ENCODE measurements at regions not wholly inside any gene's neighbourhood (a gene's known extent, or its start where the extent isn't known, plus 50 kb on each side); places are given as distances from the start of the nearest gene placed in this dataset.

GRCh38 chr7:136076954-136077353, 99.8 kb upstream of the MTPN start:
- no peak overlapping the region for H3K4me3 ChIP-seq (ENCODE audit: low read depth, low read length)
- no peak for TF ChIP-seq CTCF (IDR thresholded peaks at IDR 0.05; ENCODE audit: insufficient read depth, low read depth, low read length)
- POLR2A ChIA-PET: no interaction called here
- CTCF ChIA-PET: no interaction called here
- H3K36me3 ChIP-seq (ENCODE audit: control insufficient read depth, insufficient read depth, low read length): no peaks in the 10 kb centered on the region
- H3K27me3 ChIP-seq (ENCODE audit: control insufficient read depth, insufficient read depth, low read length): no peaks in the 10 kb centered on the region
- DNase-seq (ENCODE audit: low read depth): no peak

- POLR2A ChIA-PET: no interaction called here
These were observed 97.7 kb upstream of the MTPN start for GRCh38 chr7:136074843-136075242.

GRCh38 chr7:136072447-136072846, 95.3 kb upstream of the MTPN start:
- no peak for TF ChIP-seq CTCF (IDR thresholded peaks at IDR 0.05; ENCODE audit: insufficient read depth, low read depth, low read length)
- H3K27me3 ChIP-seq (ENCODE audit: control insufficient read depth, insufficient read depth, low read length): no peaks in the 10 kb centered on the region
- DNase-seq (ENCODE audit: low read depth): no peak
- ChIA-PET POLR2A (no interaction called here), CTCF (interaction anchor here (0.7 kb wide), 1 partner anchor 1178 kb away, joined by 3 read pairs; no protein-coding TSS in a partner anchor)
- no peak overlapping the region for H3K4me3 ChIP-seq (ENCODE audit: low read depth, low read length)
- no peaks in the 10 kb centered on the region for H3K36me3 ChIP-seq (ENCODE audit: control insufficient read depth, insufficient read depth, low read length)

More at GRCh38 chr7:136074843-136075242, 97.7 kb upstream of the MTPN start:
- no peaks in the 10 kb centered on the region for H3K27me3 ChIP-seq (ENCODE audit: control insufficient read depth, insufficient read depth, low read length)
- TF ChIP-seq CTCF (IDR thresholded peaks at IDR 0.05; ENCODE audit: insufficient read depth, low read depth, low read length): no peak
- CTCF ChIA-PET: no interaction called here
- no peak for DNase-seq (ENCODE audit: low read depth)
- H3K36me3 ChIP-seq (ENCODE audit: control insufficient read depth, insufficient read depth, low read length): no peaks in the 10 kb centered on the region
- H3K4me3 ChIP-seq (ENCODE audit: low read depth, low read length): no peak overlapping the region

GRCh38 chr7:136070736-136071505, 93.8 kb upstream of the MTPN start:
- no peak for TF ChIP-seq CTCF (IDR thresholded peaks at IDR 0.05; ENCODE audit: insufficient read depth, low read depth, low read length)
- POLR2A ChIA-PET: no interaction called here
- CTCF ChIA-PET: no interaction called here
- H3K27me3 ChIP-seq (ENCODE audit: control insufficient read depth, insufficient read depth, low read length): no peaks in the 10 kb centered on the region
- no peaks in the 10 kb centered on the region for H3K36me3 ChIP-seq (ENCODE audit: control insufficient read depth, insufficient read depth, low read length)
- H3K4me3 ChIP-seq (ENCODE audit: low read depth, low read length): no peak overlapping the region
- no peak for DNase-seq (ENCODE audit: low read depth)

- Histone ChIP-seq H3K4me3 (ENCODE audit: low read depth, low read length) (no peak overlapping the region), H3K36me3 (ENCODE audit: control insufficient read depth, insufficient read depth, low read length) (no peaks in the 10 kb centered on the region), H3K27me3 (ENCODE audit: control insufficient read depth, insufficient read depth, low read length) (no peaks in the 10 kb centered on the region)
- no peak for TF ChIP-seq CTCF (IDR thresholded peaks at IDR 0.05; ENCODE audit: insufficient read depth, low read depth, low read length)
- CTCF ChIA-PET: no interaction called here
- DNase-seq (ENCODE audit: low read depth): no peak
- POLR2A ChIA-PET: no interaction called here
These were observed 92.8 kb upstream of the MTPN start for GRCh38 chr7:136069840-136070529.

All from BJ (cell line).